ENCODE measurements at regions not wholly inside any gene's neighbourhood (a gene's known extent, or its start where the extent isn't known, plus 50 kb on each side); places are given as distances from the start of the nearest gene placed in this dataset.

DNA sequence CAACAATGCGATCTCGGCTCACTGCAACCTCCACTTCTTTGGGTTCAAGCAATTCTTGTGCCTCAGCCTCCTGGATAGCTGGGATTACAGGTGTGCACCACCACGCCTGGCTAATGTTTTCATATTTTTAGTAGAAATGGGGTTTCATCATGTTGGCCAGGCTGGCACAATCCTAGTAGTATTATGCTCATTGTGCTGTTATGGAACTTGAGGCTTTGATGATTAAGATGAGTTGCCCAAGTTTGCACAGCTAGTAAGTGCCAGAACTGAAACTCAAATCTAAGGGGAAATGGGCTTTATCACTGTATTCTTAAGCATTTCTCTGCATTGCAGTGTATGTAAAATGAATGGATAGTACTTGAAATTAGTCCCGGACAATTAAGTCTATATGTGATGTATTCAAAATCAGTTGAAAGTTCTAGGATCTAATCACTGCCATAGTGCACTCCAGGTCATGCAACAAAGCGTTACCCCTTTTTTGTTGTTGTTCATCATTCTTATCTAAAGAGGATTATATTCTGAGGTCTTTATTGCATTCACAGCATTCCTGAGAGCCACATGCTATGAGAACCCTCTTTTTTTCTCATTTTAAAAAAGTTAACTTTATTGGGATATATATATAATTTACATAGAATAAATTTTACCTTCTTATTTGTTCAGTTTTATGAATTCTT is 378.7 kb upstream of the CNTN6 start (continued):
- TF ChIP-seq, protein P1, sequence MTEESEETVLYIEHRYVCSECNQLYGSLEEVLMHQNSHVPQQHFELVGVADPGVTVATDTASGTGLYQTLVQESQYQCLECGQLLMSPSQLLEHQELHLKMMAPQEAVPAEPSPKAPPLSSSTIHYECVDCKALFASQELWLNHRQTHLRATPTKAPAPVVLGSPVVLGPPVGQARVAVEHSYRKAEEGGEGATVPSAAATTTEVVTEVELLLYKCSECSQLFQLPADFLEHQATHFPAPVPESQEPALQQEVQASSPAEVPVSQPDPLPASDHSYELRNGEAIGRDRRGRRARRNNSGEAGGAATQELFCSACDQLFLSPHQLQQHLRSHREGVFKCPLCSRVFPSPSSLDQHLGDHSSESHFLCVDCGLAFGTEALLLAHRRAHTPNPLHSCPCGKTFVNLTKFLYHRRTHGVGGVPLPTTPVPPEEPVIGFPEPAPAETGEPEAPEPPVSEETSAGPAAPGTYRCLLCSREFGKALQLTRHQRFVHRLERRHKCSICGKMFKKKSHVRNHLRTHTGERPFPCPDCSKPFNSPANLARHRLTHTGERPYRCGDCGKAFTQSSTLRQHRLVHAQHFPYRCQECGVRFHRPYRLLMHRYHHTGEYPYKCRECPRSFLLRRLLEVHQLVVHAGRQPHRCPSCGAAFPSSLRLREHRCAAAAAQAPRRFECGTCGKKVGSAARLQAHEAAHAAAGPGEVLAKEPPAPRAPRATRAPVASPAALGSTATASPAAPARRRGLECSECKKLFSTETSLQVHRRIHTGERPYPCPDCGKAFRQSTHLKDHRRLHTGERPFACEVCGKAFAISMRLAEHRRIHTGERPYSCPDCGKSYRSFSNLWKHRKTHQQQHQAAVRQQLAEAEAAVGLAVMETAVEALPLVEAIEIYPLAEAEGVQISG (CRISPR knock-in tag; IDR thresholded peaks at IDR 0.05) = no peak
- TF ChIP-seq TAF15 (IDR thresholded peaks at IDR 0.05; ENCODE audit: low read depth, low read length, poor library complexity, severe bottlenecking) (no peak), NRL (CRISPR knock-in tag; IDR thresholded peaks at IDR 0.05; ENCODE audit: borderline replicate concordance) (no peak)
- TF ChIP-seq, protein P2, sequence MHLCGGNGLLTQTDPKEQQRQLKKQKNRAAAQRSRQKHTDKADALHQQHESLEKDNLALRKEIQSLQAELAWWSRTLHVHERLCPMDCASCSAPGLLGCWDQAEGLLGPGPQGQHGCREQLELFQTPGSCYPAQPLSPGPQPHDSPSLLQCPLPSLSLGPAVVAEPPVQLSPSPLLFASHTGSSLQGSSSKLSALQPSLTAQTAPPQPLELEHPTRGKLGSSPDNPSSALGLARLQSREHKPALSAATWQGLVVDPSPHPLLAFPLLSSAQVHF (CRISPR knock-in tag; IDR thresholded peaks at IDR 0.05) = no peak

DNA sequence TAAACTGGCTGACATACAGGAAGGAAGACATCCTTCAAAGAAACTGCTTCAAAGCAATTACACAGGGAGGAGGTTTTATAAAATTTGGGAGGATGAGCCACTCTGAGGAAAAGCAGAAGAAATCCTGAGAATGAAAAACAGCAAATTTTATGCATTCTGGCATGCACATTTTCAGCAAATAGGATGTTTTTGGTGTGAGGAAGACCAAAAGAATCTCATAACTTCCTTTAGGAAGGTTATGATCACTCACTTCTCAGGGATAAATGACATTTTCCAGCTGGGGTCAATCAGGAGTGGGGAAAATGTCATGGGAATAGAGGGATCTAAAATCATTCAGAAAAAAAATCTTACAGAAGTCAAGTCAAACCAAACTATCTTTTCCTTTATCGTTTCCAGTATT is 371.7 kb upstream of the CNTN6 start:
- in situ Hi-C loops (cut with HindIII; ENCODE audit: extremely low pct_ligation_motif_present, low pct_unique_long_range_greater_than_20kb) = no loop called here
- H3K9me3 ChIP-seq (ENCODE audit: low read length) = peaks cover 81% of the 10 kb centered on the region
- ATAC-seq (no peak), DNase-seq (ENCODE audit: low spot score) (no peak), FAIRE-seq (no peak)
- POLR2A ChIA-PET = no interaction called here
- no TSS peak for BruUV-seq (replicated peaks)
- H3K4me1 ChIP-seq (ENCODE audit: insufficient read depth, low read length) = no peaks in the 10 kb centered on the region
- H3K27ac ChIP-seq (ENCODE audit: extremely low read length, insufficient read depth, low read length) = no peak overlapping the region
- H3K79me2 ChIP-seq (ENCODE audit: insufficient read depth, low read length) = no peaks in the 10 kb centered on the region
- CTCF ChIA-PET (ENCODE audit: low intra/inter-chr PET ratio, low total read pairs) = no interaction called here
- no peak overlapping the region for H3K4me3 ChIP-seq (replicated peaks in 1 of 3; ENCODE audit: insufficient read depth in 1 of 3, low read depth in 2 of 3, low read length in 3 of 3)
- 3% methylated on average over 1 of the region's 1 CpG for WGBS (ENCODE audit: low lambda C conversion rate)
- H3K9ac ChIP-seq (ENCODE audit: insufficient read depth, low read depth, low read length) = no peak overlapping the region
- no peaks in the 10 kb centered on the region for H3K27me3 ChIP-seq (ENCODE audit: control insufficient read depth in 1 of 2, insufficient read depth in 2 of 2, low read length in 2 of 2)
- no peak overlapping the region for H2AFZ ChIP-seq (ENCODE audit: low read length)
- intact Hi-C loops (cut with micrococcal nuclease; ENCODE audit: unreplicated experiment) = no loop called here
- H3K4me2 ChIP-seq (ENCODE audit: low read depth, low read length) = no peak overlapping the region
- TF ChIP-seq, protein P3, sequence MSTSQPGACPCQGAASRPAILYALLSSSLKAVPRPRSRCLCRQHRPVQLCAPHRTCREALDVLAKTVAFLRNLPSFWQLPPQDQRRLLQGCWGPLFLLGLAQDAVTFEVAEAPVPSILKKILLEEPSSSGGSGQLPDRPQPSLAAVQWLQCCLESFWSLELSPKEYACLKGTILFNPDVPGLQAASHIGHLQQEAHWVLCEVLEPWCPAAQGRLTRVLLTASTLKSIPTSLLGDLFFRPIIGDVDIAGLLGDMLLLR (CRISPR knock-in tag; IDR thresholded peaks at IDR 0.05) = no peak
- no peak for TF ChIP-seq CBFB (CRISPR knock-in tag; IDR thresholded peaks at IDR 0.05)
- no peak for TF ChIP-seq SNAPC2 (CRISPR knock-in tag; IDR thresholded peaks at IDR 0.05)
- no peak for TF ChIP-seq ZBTB7A (CRISPR knock-in tag; IDR thresholded peaks at IDR 0.05)
- TF ChIP-seq SKI (IDR thresholded peaks at IDR 0.05; ENCODE audit: partially characterized antibody) = no peak
- H3K36me3 ChIP-seq (replicated peaks in 1 of 2; ENCODE audit: control insufficient read depth in 1 of 2, insufficient read depth in 2 of 2, low read length in 2 of 2) = no peaks in the 10 kb centered on the region
- H4K20me1 ChIP-seq (ENCODE audit: insufficient read depth, low read length) = no peaks in the 10 kb centered on the region

Data from HepG2 (cell line).